HG03520 (cell line): ENCODE measurements at regions not wholly inside any gene's neighbourhood (a gene's known extent, or its start where the extent isn't known, plus 50 kb on each side); places are given as distances from the start of the nearest gene placed in this dataset.

ENCODE experiments used
- ATAC-seq: cut with Tn5 transposase; IDR thresholded peaks from one replicate; pipeline ENCODE4 v1.9.1; 2021; ENCODE audit warnings: mild to moderate bottlenecking, moderate library complexity; ENCODE audit not compliant: unreplicated experiment

- no peak for ATAC-seq
Measured at GRCh38 chr14:65278589-65278988, 133.9 kb upstream of the FUT8 start.

GRCh38 chr14:65279510-65279909 is 133.0 kb upstream of the FUT8 start:
- ATAC-seq, result no peak

- no peak for ATAC-seq
Measured at GRCh38 chr14:65279958-65280357, 132.6 kb upstream of the FUT8 start.

DNA sequence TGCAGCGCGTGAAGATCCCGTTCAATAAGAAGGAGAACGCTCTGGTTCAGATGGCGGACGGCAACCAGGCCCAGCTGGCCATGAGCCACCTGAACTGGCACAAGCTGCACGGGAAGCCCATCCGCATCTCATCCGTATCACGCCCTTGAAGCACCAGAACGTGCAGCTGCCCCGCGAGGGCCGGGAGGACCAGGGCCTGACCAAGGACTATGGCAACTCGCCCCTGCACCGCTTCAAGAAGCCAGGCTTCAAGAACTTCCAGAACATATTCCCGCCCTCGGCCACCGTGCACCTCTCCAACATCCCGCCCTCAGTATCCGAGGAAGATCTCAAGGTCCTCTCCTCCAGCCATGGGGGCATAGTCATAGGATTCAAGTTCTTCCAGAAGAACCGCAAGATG is 131.9 kb upstream of the FUT8 start:
- ATAC-seq, result no peak

- ATAC-seq, result no peak
Measured at GRCh38 chr14:65281991-65282895, 130.3 kb upstream of the FUT8 start.

- ATAC-seq, result no peak
Measured at GRCh38 chr14:65282896-65283253, 129.7 kb upstream of the FUT8 start.

DNA sequence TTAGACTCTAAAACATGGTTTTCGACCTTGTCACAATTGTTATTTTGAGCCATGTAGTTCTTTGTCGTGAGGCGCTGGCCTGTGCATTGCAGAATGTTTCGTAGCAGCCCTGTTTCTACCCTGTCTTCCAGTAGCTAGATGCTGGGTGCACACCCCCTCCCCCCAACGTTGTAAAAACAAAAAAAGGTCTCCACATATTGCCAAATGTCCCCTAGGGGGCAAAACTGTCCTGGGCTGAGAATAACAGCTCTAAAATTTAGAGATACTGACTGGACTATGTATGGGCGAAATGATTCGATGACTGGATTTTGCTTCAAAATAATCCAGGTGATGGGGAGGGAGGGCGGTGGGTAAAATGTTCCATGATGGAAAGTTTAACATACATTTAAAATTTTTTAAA is 126.1 kb upstream of the FUT8 start:
- ATAC-seq, result no peak

- peak; percentile 57 for ATAC-seq
Measured at GRCh38 chr14:65287264-65288131, 125.0 kb upstream of the FUT8 start.

GRCh38 chr14:65290830-65291229 is 121.7 kb upstream of the FUT8 start:
- no peak for ATAC-seq

DNA sequence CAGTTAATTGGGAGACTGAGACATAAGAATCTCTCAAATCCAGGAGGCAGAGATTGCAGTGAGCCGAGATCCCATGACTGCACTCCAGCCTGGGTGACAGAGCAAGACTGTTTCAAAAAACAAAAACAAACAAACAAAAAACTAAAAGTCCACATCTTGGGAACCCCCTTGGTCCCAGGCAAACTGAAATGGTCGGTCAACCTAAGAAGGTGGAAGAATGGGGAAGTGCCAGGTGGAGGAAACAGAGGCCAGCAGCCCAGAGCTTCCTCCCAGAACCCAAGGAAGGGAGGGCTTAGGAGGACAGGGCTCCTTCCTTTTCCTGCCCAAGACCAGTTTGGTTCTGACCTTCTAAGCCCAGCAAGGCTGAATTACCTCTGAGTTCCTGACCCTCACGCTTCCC is 121.0 kb upstream of the FUT8 start:
- no peak for ATAC-seq

DNA sequence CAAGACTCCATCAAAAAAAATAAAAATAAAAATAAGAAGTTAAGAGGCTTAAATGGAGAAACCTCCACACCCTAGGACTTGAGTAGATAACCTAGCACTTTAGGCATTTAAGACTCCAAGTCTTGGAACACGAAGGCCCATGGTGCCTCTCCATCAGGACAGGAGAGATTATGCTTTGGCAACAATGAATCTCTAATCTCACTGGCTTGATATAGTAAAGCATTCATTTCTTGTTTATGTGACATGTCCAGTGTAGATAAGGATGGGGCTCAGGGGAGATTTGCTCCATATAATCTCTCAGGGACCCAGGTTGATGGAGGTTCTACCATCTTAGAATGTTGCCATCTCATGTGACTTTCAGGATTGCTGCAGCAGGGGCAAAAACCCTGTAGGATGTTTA is 117.7 kb upstream of the FUT8 start:
- no peak for ATAC-seq

DNA sequence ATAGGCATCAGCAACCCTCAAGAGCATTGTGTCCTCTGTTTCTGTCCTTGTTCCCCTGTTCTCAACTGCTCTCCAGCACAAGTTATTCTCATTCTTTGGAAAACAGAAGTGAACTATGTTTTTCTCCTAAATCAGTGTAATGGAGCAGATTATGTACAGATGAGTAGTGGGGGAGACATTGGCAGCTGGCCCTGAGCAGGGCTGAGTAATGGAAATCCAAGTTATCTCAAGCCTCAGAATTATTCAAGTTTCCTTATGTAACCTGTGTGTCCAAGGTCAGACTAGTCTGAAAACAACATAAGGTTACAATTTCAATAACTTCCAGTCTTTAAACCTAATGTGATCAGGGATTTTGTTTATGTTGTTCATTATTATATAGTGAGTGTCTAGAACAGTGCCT is 116.1 kb upstream of the FUT8 start:
- no peak for ATAC-seq

- ATAC-seq, result no peak
Measured at GRCh38 chr14:65296876-65297275, 115.7 kb upstream of the FUT8 start.

DNA sequence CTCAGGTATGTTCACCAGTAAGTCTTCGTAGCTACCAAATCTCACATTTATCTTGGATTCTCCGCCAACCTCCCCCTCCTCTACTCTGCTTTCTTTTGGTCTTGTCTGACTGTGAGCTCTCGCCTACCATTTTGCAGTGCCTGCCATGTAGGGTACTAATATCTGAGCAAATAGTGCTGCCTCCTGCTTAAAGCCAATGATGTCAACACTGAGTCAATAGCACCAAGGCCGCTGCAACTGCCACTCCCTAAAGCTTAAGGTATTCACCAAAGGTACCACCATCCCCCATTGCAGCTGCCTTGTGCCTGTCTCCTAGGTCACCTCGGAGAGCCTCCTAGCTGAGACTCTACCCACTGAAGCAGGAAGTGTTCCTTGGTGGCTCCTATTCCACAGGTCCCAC is 114.8 kb upstream of the FUT8 start:
- no peak for ATAC-seq

DNA sequence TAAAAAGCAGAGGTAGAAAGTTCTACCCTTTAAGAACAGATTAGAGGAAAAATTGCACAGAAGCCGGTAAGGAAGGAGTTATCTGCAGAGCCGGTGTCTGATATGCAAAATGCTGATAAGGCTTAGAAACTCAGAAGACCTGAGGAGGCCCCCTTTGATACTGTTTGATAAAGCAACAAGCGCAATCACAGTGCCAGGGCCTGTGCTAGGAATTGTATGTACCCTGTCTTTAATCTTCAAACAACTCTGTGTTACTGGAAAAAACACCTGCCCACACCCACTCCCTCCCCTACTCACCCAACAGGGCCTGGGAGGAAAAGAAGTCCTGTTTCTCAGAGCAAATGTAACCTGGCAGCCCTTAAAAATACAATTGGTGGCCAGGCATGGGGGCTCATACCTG is 112.7 kb upstream of the FUT8 start:
- no peak for ATAC-seq

DNA sequence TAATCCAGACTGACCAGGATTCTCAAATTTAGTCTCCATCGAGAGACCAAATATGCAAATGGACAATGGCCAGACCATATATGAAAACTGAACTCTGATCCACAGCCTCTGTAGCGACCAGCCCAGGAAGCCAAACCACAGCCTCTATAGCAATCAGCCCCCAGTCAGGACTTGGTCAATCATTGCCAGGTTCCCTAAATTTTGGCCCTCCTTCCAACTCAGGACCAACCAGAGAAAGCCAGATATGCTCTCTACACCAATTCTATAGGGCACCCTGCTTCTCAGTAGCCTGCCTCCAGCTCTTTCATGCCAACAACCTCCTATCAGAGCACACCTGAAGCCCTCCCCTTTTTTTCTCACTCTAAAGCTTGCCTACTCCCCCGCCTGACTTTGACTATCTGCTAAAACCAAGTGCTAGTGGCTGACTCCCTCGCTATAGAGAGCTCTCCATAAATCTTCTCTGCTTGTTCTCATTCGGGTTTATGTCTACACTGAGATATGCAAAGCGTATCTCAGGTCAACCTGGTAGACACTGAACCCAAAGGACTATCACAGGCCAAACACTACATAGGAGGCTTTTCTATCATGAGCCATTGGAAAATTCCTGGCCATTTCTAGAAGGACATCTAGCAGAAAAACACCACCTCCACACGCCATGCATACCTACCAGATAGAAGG is 110.5 kb upstream of the FUT8 start:
- peak; percentile 51 for ATAC-seq

- ATAC-seq, result peak; percentile 37
Measured at GRCh38 chr14:65302571-65303189, 109.8 kb upstream of the FUT8 start.

- ATAC-seq, result no peak
Measured at GRCh38 chr14:65303190-65303898, 109.2 kb upstream of the FUT8 start.

DNA sequence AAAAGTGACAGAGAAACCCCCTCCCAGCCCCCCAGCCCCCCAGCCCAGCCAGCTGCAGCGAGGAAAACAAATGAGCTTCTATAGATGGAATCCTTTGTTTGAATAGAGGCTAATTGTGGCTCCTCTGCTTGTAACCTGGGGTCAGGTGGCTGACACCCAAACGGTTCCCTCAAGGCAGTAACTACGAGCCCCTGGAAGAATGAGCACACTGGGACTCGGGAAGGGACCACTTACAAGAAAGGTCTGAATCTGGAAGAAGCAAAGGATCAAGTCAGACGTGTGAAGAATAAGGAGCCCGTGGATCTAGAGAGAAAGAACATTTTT is 108.7 kb upstream of the FUT8 start:
- no peak for ATAC-seq

GRCh38 chr14:65304239-65304638 is 108.3 kb upstream of the FUT8 start:
- no peak for ATAC-seq

- no peak for ATAC-seq
Measured at GRCh38 chr14:65304963-65305362, 107.6 kb upstream of the FUT8 start.
